Endothelial cell of umbilical vein (primary cell): ENCODE measurements at regions not wholly inside any gene's neighbourhood (a gene's known extent, or its start where the extent isn't known, plus 50 kb on each side); places are given as distances from the start of the nearest gene placed in this dataset.

Experiments used
- BruUV-seq: library from RNA; stranded (reverse); fragments of 400-500 nt; replicated peaks from 2 replicates; lab custom pipeline; 2021; lab: Mats Ljungman, UMichigan
- CTCF ChIA-PET: fragments of 300-600, 350-600 bp; sonication (Branson Sonifier 250); formaldehyde crosslinking; loops from one replicate; lab custom pipeline; 2021; ENCODE audit warnings: antibody characterized with exemption, inconsistent platforms; lab: Charles Lee
- POLR2A ChIA-PET: fragments of 300-600, 350-600 bp; sonication (Branson Sonifier 250); formaldehyde crosslinking; loops from one replicate; lab custom pipeline; 2021; ENCODE audit warnings: antibody characterized with exemption, inconsistent platforms; lab: Charles Lee
- DNase-seq: peaks from one replicate; pipeline ENCODE4 v3.0.0-alpha.2; 2011; ENCODE audit warnings: low read depth, low spot score
- FAIRE-seq: peaks from 2 replicates; lab custom pipeline; 2011; peaks lifted over from hg19 to GRCh38; lab: Jason Lieb, UNC
- H2AFZ ChIP-seq: 2 replicates; pipeline ENCODE4 v1.6.0; 2012; ENCODE audit warnings: low read depth, low read length, control low read depth, inconsistent platforms
- H3K27ac ChIP-seq: 2 replicates; pipeline ENCODE4 v1.5.1; 2011; ENCODE audit warnings: low read depth, mild to moderate bottlenecking, control low read depth, low read length, moderate library complexity; ENCODE audit not compliant: insufficient read depth
- H3K27me3 ChIP-seq, 2 experiments: 2 replicates each; pipeline versions ENCODE4 v1.6.0 to v1.6.1; 2011; ENCODE audit warnings: low read length in 2 of 2, mixed read lengths in 1 of 2; ENCODE audit not compliant: control insufficient read depth in 2 of 2, insufficient read depth in 2 of 2
- H3K36me3 ChIP-seq, 2 experiments: 2 replicates in 1 of 2; 3 replicates in 1 of 2; pipeline ENCODE4 v1.5.1; 2011; ENCODE audit warnings: low read length in 2 of 2, mild to moderate bottlenecking in 1 of 2, moderate library complexity in 1 of 2; ENCODE audit not compliant: control insufficient read depth in 2 of 2, insufficient read depth in 2 of 2; ENCODE audit errors: extremely low read depth in 1 of 2
- H3K4me1 ChIP-seq: 3 replicates; pipeline ENCODE4 v1.5.1; 2011; ENCODE audit warnings: mild to moderate bottlenecking, low read length; ENCODE audit not compliant: control insufficient read depth, insufficient read depth; ENCODE audit errors: extremely low read depth
- H3K4me2 ChIP-seq: 2 replicates; pipeline ENCODE4 v1.6.1; 2011; ENCODE audit warnings: low read length, control low read depth, mixed read lengths; ENCODE audit not compliant: insufficient read depth
- H3K4me3 ChIP-seq, 3 experiments: fragments of 200-600 bp in 1 of 3; sonication (generic), shearing (Covaris generic) in 1 of 3; replicated peaks in 1 of 3; 2 replicates each; pipeline ENCODE4 v1.5.1; 2011 to 2016; ENCODE audit warnings: control low read depth in 3 of 3, low read length in 3 of 3, mild to moderate bottlenecking in 2 of 3, inconsistent platforms in 1 of 3, low read depth in 1 of 3, moderate library complexity in 1 of 3; ENCODE audit not compliant: insufficient read depth in 1 of 3
- H3K79me2 ChIP-seq: 2 replicates; pipeline ENCODE4 v1.6.0; 2012; ENCODE audit warnings: low read length, inconsistent platforms; ENCODE audit not compliant: control insufficient read depth, insufficient read depth
- H3K9ac ChIP-seq: replicated peaks from 2 replicates; pipeline ENCODE3; 2011; ENCODE audit warnings: low read length, control low read depth; ENCODE audit not compliant: insufficient read depth; ENCODE audit errors: extremely low read depth
- H3K9me1 ChIP-seq: replicated peaks from 3 replicates; pipeline ENCODE4 v1.6.0; 2011; ENCODE audit warnings: mild to moderate bottlenecking, low read length; ENCODE audit not compliant: control insufficient read depth, insufficient read depth; ENCODE audit errors: extremely low read depth
- H3K9me3 ChIP-seq: replicated peaks from 2 replicates; pipeline ENCODE4 v1.5.1; 2012; ENCODE audit warnings: low read length, inconsistent platforms; ENCODE audit not compliant: control insufficient read depth, insufficient read depth
- H4K20me1 ChIP-seq: replicated peaks from 2 replicates; pipeline ENCODE3; 2011; ENCODE audit warnings: mild to moderate bottlenecking, low read length; ENCODE audit not compliant: control insufficient read depth, insufficient read depth; ENCODE audit errors: extremely low read depth
- EZH2 ChIP-seq: IDR thresholded peaks from 2 replicates; pipeline ENCODE4 v1.6.1; 2012; ENCODE audit warnings: borderline replicate concordance, low read depth, mild to moderate bottlenecking, moderate library complexity, low read length, inconsistent platforms; ENCODE audit not compliant: severe bottlenecking
- FOS ChIP-seq: IDR thresholded peaks from 2 replicates; pipeline ENCODE4 v1.6.1; 2011; ENCODE audit warnings: mild to moderate bottlenecking, low read length, moderate library complexity, borderline replicate concordance; ENCODE audit not compliant: insufficient read depth
- GATA2 ChIP-seq: IDR thresholded peaks from 2 replicates; pipeline ENCODE4 v1.7.0; 2011; ENCODE audit warnings: low read depth, mild to moderate bottlenecking, moderate library complexity, mixed read lengths, low read length; ENCODE audit not compliant: insufficient read length, insufficient read depth
- JUN ChIP-seq: IDR thresholded peaks from 2 replicates; pipeline ENCODE4 v1.6.1; 2011; ENCODE audit warnings: borderline replicate concordance, low read depth; ENCODE audit not compliant: insufficient read length, insufficient read depth
- MAX ChIP-seq: IDR thresholded peaks from 2 replicates; pipeline ENCODE4 v1.6.1; 2011; ENCODE audit not compliant: insufficient read depth, insufficient read length
- MYC ChIP-seq: IDR thresholded peaks from one replicate; pipeline ENCODE4 v1.6.1; 2011; ENCODE audit warnings: mild to moderate bottlenecking, low read depth, low read length
- POLR2A ChIP-seq: IDR thresholded peaks from 2 replicates; pipeline ENCODE4 v1.6.1; 2012; ENCODE audit warnings: low read depth, mild to moderate bottlenecking, control low read depth, low read length
- POLR2AphosphoS5 ChIP-seq: IDR thresholded peaks from 2 replicates; pipeline ENCODE4 v1.6.1; 2012; ENCODE audit warnings: low read depth, mild to moderate bottlenecking, control low read depth, low read length, moderate library complexity; ENCODE audit not compliant: insufficient read depth
- dilution Hi-C: fragments of 300-500 bp; cut with MboI; formaldehyde crosslinking; loops from one replicate; pipeline ENCODE4 v1.15.0; 2019; ENCODE audit warnings: low sequenced_read_pairs; ENCODE audit not compliant: extremely low pct_ligation_motif_present
- intact Hi-C: fragments of 100-400 bp; cut with micrococcal nuclease; formaldehyde crosslinking; loops from one replicate; pipeline ENCODE4 v1.10.0; 2022
- TF ChIP-seq, protein P1 (sequence below), 2 donors: IDR thresholded peaks; 1 replicate in 1 of 2; 2 replicates in 1 of 2; pipeline ENCODE4 v1.5.1; 2011; ENCODE audit warnings: low read length in 2 of 2, mild to moderate bottlenecking in 2 of 2, moderate library complexity in 2 of 2, control low read depth in 1 of 2, inconsistent platforms in 1 of 2, low read depth in 1 of 2; ENCODE audit not compliant: insufficient read depth in 1 of 2; ENCODE audit errors: extremely low read depth in 1 of 2

- Histone ChIP-seq H2AFZ (no peak overlapping the region), H4K20me1 (no peaks in the 10 kb centered on the region), H3K27me3 (no peaks in the 10 kb centered on the region), H3K4me1 (no peaks in the 10 kb centered on the region), H3K36me3 (no peaks in the 10 kb centered on the region), H3K9ac (no peak overlapping the region), H3K9me1 (no peaks in the 10 kb centered on the region), H3K27ac (no peak overlapping the region), H3K9me3 (no peaks in the 10 kb centered on the region), H3K4me2 (no peak overlapping the region), H3K4me3 (no peak overlapping the region), H3K79me2 (no peaks in the 10 kb centered on the region)
- POLR2A ChIA-PET, result no interaction called here
- intact Hi-C loops, result no loop called here
- dilution Hi-C loops, result no loop called here
- no peak for FAIRE-seq
- BruUV-seq, result no TSS peak
- CTCF ChIA-PET, result interaction anchor here (1.0 kb wide), 1 partner anchor 19 kb away, joined by 3 read pairs; no protein-coding TSS in a partner anchor
- no peak for TF ChIP-seq POLR2AphosphoS5
- no peak for TF ChIP-seq MYC
- no peak for TF ChIP-seq MAX
- DNase-seq, result no peak
These were observed 600.6 kb upstream of the PCDH10 start for GRCh38 chr4:132548463-132548862.

- intact Hi-C loops (no loop called here), dilution Hi-C loops (no loop called here)
- H3K36me3 ChIP-seq, result no peaks in the 10 kb centered on the region
- no peak for FAIRE-seq
- no peaks in the 10 kb centered on the region for H4K20me1 ChIP-seq
- H3K9me3 ChIP-seq, result no peaks in the 10 kb centered on the region
- H3K9ac ChIP-seq, result no peak overlapping the region
- H3K4me2 ChIP-seq, result no peak overlapping the region
- CTCF ChIA-PET, result no interaction called here
- peaks cover 2% of the 10 kb centered on the region for H3K9me1 ChIP-seq
- no TSS peak for BruUV-seq
- DNase-seq, result no peak
- TF ChIP-seq EZH2, result no peak
- TF ChIP-seq POLR2AphosphoS5, result no peak
- TF ChIP-seq, protein P1, sequence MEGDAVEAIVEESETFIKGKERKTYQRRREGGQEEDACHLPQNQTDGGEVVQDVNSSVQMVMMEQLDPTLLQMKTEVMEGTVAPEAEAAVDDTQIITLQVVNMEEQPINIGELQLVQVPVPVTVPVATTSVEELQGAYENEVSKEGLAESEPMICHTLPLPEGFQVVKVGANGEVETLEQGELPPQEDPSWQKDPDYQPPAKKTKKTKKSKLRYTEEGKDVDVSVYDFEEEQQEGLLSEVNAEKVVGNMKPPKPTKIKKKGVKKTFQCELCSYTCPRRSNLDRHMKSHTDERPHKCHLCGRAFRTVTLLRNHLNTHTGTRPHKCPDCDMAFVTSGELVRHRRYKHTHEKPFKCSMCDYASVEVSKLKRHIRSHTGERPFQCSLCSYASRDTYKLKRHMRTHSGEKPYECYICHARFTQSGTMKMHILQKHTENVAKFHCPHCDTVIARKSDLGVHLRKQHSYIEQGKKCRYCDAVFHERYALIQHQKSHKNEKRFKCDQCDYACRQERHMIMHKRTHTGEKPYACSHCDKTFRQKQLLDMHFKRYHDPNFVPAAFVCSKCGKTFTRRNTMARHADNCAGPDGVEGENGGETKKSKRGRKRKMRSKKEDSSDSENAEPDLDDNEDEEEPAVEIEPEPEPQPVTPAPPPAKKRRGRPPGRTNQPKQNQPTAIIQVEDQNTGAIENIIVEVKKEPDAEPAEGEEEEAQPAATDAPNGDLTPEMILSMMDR (IDR thresholded peaks at IDR 0.05; ENCODE audit: extremely low read depth in 1 of 2, insufficient read depth in 1 of 2, low read depth in 1 of 2, low read length in 2 of 2), result no peak
- no peak for TF ChIP-seq MYC
- no peak for TF ChIP-seq FOS
- no peak for TF ChIP-seq JUN
- no peak for TF ChIP-seq GATA2
- no peak for TF ChIP-seq MAX
- no peak for TF ChIP-seq POLR2A
- H3K27ac ChIP-seq, result no peak overlapping the region
- no peak overlapping the region for H3K4me3 ChIP-seq
- no peaks in the 10 kb centered on the region for H3K27me3 ChIP-seq
- no peaks in the 10 kb centered on the region for H3K4me1 ChIP-seq
- H2AFZ ChIP-seq, result no peak overlapping the region
- H3K79me2 ChIP-seq, result no peaks in the 10 kb centered on the region
- POLR2A ChIA-PET, result no interaction called here
These were observed 592.8 kb upstream of the PCDH10 start for GRCh38 chr4:132556316-132556715.
